ENCODE measurements at regions not wholly inside any gene's neighbourhood (a gene's known extent, or its start where the extent isn't known, plus 50 kb on each side); places are given as distances from the start of the nearest gene placed in this dataset.

DNA sequence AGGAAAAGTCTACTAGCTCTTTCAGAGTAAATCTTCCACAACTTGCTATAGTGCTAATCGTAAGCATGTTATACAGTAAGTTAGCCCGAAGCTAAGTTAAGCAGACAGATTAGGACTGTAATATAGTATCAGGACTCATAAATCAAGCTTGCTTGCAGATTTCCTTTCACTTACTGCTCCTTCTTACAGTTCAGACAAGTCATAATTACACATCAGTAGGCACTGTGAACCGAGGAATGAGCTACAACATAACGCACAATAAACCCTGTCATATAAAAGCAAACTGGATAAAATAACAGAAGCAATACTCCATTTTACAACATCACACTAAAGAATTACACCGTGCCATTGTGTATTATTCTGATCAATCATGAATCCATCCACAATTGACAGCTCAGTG lies 832.6 kb upstream of the ZEB2 start:
- DNase-seq (ENCODE audit: low spot score) = no peak
- TF ChIP-seq, protein P1, sequence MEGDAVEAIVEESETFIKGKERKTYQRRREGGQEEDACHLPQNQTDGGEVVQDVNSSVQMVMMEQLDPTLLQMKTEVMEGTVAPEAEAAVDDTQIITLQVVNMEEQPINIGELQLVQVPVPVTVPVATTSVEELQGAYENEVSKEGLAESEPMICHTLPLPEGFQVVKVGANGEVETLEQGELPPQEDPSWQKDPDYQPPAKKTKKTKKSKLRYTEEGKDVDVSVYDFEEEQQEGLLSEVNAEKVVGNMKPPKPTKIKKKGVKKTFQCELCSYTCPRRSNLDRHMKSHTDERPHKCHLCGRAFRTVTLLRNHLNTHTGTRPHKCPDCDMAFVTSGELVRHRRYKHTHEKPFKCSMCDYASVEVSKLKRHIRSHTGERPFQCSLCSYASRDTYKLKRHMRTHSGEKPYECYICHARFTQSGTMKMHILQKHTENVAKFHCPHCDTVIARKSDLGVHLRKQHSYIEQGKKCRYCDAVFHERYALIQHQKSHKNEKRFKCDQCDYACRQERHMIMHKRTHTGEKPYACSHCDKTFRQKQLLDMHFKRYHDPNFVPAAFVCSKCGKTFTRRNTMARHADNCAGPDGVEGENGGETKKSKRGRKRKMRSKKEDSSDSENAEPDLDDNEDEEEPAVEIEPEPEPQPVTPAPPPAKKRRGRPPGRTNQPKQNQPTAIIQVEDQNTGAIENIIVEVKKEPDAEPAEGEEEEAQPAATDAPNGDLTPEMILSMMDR (conservative IDR thresholded peaks at IDR 0.05; ENCODE audit: low read depth) = no peak
- ChIA-PET CTCF (no interaction called here), POLR2A (ENCODE audit: low non-redundant PET) (no interaction called here)
- H3K27ac ChIP-seq = no peak overlapping the region

DNA sequence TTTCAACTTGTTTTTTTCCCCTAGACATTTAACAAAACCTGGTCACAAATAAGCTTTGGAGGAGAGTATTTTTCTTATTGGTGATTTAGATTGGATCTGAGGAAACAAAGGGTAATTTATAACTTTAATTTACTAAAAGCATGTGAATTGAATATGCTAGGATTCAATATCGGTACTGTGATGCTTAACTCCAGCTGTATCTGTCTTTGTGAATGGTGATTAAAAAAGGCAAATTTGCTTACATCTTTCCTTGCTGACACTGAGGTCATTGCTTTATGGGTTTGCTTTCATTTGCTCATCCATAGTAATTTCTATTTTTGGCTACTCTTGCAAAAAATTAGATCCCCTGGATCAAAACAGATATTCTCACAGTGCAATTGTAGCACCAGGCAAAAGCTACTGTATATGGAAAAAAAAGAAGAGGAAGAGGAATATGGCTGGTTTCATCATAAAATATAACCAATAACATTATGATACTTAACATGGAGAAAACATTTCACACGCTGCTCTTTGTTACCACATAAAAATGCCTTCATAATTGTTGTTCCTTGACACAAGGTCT lies 832.0 kb upstream of the ZEB2 start:
- TF ChIP-seq, protein P1 (conservative IDR thresholded peaks at IDR 0.05; ENCODE audit: low read depth) = no peak
- no peak for DNase-seq (ENCODE audit: low spot score)
- ChIA-PET CTCF (no interaction called here), POLR2A (ENCODE audit: low non-redundant PET) (no interaction called here)
- no peak overlapping the region for H3K27ac ChIP-seq

- TF ChIP-seq, protein P1 (conservative IDR thresholded peaks at IDR 0.05; ENCODE audit: low read depth) = no peak
- CTCF ChIA-PET = no interaction called here
- DNase-seq (ENCODE audit: low spot score) = peak; percentile 1
- H3K27ac ChIP-seq = no peak overlapping the region
- POLR2A ChIA-PET (ENCODE audit: low non-redundant PET) = no interaction called here
Measured at GRCh38 chr2:145350011-145350410, 830.1 kb upstream of the ZEB2 start.

DNA sequence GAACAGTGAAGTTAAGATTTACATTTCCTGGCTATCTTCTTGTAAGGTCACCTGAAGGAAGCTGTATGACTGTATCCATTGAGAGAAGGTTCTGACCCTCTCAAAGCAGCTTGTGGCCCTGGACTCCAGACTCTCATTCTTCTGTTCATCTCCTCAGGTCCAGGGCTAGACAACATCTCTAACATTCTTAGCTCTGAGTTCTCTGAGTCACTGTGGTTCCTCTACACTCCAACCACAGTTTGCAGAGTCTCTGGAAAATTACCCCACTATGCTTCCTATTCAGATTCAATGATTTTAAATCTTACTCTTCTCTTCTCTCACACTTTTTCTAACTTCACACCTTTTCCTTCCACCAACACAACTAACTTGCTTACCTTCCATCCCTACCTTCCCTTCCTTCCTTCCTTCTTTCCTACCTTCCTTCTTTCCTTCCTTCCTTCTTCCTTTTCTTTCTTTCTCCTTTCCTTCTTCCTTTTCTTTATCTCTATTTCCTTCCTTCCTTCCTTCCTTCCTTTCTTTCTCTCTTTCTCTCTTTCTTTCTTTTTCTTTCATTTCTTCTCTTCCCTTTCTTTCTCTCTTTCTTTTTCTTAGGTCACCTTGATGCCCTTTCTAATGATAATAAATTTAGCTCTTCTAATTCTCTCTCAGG lies 824.3 kb upstream of the ZEB2 start:
- CTCF ChIA-PET = no interaction called here
- TF ChIP-seq, protein P1 (conservative IDR thresholded peaks at IDR 0.05; ENCODE audit: low read depth) = no peak
- no peak overlapping the region for H3K27ac ChIP-seq
- DNase-seq (ENCODE audit: low spot score) = no peak
- POLR2A ChIA-PET (ENCODE audit: low non-redundant PET) = no interaction called here

DNA sequence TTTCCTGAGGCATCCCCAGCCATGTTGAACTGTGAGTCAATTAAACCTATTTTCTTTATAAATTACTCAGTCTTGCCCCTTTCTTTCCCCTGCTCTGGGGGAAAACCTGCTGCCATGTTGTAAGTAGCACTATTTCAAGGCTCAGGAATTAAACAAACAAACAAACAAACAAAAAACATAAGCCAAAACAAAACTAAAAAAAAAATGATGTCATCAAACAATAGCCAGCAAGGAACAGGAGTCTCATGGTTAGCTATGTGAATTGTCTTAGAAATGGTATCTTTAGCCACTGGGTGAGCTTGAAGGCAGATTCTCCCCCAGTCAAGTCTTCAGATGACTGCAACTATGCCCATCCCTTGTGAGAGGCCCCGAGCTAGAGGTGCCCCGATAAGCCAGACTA lies 823.4 kb upstream of the ZEB2 start:
- H3K27ac ChIP-seq = no peak overlapping the region
- ChIA-PET POLR2A (ENCODE audit: low non-redundant PET) (no interaction called here), CTCF (no interaction called here)
- TF ChIP-seq, protein P1 (conservative IDR thresholded peaks at IDR 0.05; ENCODE audit: low read depth) = no peak
- no peak for DNase-seq (ENCODE audit: low spot score)

- ChIA-PET POLR2A (ENCODE audit: low non-redundant PET) (no interaction called here), CTCF (no interaction called here)
- TF ChIP-seq, protein P1 (conservative IDR thresholded peaks at IDR 0.05; ENCODE audit: low read depth) = no peak
- DNase-seq (ENCODE audit: low spot score) = no peak
- H3K27ac ChIP-seq = no peak overlapping the region
Measured at GRCh38 chr2:145341536-145341935, 821.6 kb upstream of the ZEB2 start.
